ENCODE measurements at regions not wholly inside any gene's neighbourhood (a gene's known extent, or its start where the extent isn't known, plus 50 kb on each side); places are given as distances from the start of the nearest gene placed in this dataset.

DNA sequence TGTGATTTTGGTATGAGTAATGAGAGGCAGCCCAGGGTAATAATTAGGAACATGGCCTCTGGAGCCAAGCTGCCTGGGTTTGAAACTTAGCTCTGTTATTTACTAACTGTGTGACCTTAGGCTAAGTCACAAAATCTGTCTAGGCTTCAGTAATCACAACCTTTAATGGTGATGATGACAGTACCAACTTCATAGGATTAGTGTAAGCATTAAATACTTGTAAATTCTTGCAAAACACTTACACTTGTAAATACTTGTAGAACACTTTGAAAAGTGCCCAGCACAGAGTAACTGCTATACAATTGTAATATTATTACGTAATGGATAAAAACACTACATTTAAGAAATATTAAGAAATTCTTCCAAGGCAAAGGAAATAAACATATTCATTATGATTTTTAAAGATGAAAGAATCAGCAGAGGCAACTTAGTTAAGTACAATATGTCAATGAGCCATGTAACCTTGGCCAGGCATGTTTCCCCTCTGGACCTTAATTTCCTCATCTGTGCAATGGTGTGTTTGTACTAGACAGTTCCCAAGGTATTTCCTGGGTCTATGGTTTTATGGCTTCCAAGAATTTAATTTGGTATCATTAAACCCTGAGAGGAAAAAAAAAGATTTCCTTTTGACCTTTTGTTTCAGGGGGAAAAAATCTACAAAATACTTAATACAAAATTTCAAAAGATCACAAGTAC lies 628.5 kb upstream of the KLHL1 start:
- TF ChIP-seq MXI1 (conservative IDR thresholded peaks at IDR 0.05; ENCODE audit: poor library complexity, severe bottlenecking) (no peak), EP300 (conservative IDR thresholded peaks at IDR 0.05; ENCODE audit: poor library complexity, severe bottlenecking) (no peak)
- H3K79me2 ChIP-seq (replicated peaks; ENCODE audit: insufficient read depth, low read length), result no peaks in the 10 kb centered on the region

DNA sequence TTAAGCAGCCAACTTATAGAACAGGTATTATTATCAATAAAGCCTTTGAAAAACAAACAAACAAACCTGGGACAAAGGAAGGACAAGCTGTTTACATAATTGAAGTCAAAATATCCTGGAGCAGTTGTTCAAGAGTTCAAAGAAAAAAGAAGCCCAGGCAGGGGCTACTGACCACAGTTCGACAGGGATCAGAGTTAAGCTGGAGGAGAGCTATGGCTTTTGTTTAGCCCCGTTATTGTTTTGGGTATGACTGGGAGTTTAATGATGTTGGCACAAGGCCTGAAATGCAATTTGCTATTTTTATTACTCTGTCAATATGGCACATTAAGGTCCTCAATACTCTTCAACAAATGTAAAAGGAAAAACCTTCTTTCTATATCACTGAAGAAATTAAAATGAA lies 624.4 kb upstream of the KLHL1 start:
- Histone ChIP-seq H3K9ac (ENCODE audit: low read length) (no peak overlapping the region), H3F3A (ENCODE audit: insufficient read depth, low read length, poor library complexity, severe bottlenecking) (no peaks in the 10 kb centered on the region), H3K36me3 (ENCODE audit: insufficient read depth, low read length) (no peaks in the 10 kb centered on the region), H3K4me2 (ENCODE audit: low read length) (no peak overlapping the region), H3K27ac (ENCODE audit: low read length) (no peak overlapping the region), H2AFZ (ENCODE audit: low read depth, low read length) (no peak overlapping the region), H3K9me3 (ENCODE audit: low read length) (no peaks in the 10 kb centered on the region), H3K4me3 (ENCODE audit: low read length) (no peak overlapping the region), H4K20me1 (ENCODE audit: insufficient read depth) (no peaks in the 10 kb centered on the region), H3K9me2 (ENCODE audit: insufficient read depth, low read length) (no peaks in the 10 kb centered on the region), H3K27me3 (ENCODE audit: insufficient read depth, low read depth, low read length) (no peaks in the 10 kb centered on the region), H3K79me2 (replicated peaks; ENCODE audit: insufficient read depth, low read length) (no peaks in the 10 kb centered on the region)
- TF ChIP-seq EP300 (conservative IDR thresholded peaks at IDR 0.05; ENCODE audit: poor library complexity, severe bottlenecking), result no peak
- no peak for TF ChIP-seq TAF1 (IDR thresholded peaks at IDR 0.05; ENCODE audit: low read depth)
- no peak for TF ChIP-seq MXI1 (conservative IDR thresholded peaks at IDR 0.05; ENCODE audit: poor library complexity, severe bottlenecking)
- no peak for TF ChIP-seq RAD21 (conservative IDR thresholded peaks at IDR 0.05)
- TF ChIP-seq SMC3 (conservative IDR thresholded peaks at IDR 0.05; ENCODE audit: poor library complexity), result no peak
- no peak for TF ChIP-seq REST (IDR thresholded peaks at IDR 0.05; ENCODE audit: borderline replicate concordance)
- TF ChIP-seq POLR2AphosphoS5 (IDR thresholded peaks at IDR 0.05), result no peak

More for the DNA sequence above, 628.5 kb upstream of the KLHL1 start:
- Histone ChIP-seq H3F3A (ENCODE audit: insufficient read depth, low read length, poor library complexity, severe bottlenecking) (no peaks in the 10 kb centered on the region), H2AFZ (ENCODE audit: low read depth, low read length) (no peak overlapping the region), H3K4me3 (ENCODE audit: low read length) (no peak overlapping the region), H3K27ac (ENCODE audit: low read length) (no peak overlapping the region), H3K27me3 (ENCODE audit: insufficient read depth, low read depth, low read length) (no peaks in the 10 kb centered on the region), H3K36me3 (ENCODE audit: insufficient read depth, low read length) (no peaks in the 10 kb centered on the region), H4K20me1 (ENCODE audit: insufficient read depth) (no peaks in the 10 kb centered on the region), H3K9me2 (ENCODE audit: insufficient read depth, low read length) (no peaks in the 10 kb centered on the region), H3K4me2 (ENCODE audit: low read length) (no peak overlapping the region), H3K9me3 (ENCODE audit: low read length) (no peaks in the 10 kb centered on the region), H3K9ac (ENCODE audit: low read length) (no peak overlapping the region)

- TF ChIP-seq POLR2AphosphoS5 (IDR thresholded peaks at IDR 0.05) (no peak), MXI1 (conservative IDR thresholded peaks at IDR 0.05; ENCODE audit: poor library complexity, severe bottlenecking) (no peak), TAF1 (IDR thresholded peaks at IDR 0.05; ENCODE audit: low read depth) (no peak), REST (IDR thresholded peaks at IDR 0.05; ENCODE audit: borderline replicate concordance) (no peak), EZH2 (IDR thresholded peaks at IDR 0.05; ENCODE audit: borderline replicate concordance, insufficient read depth, low read length, poor library complexity, severe bottlenecking) (no peak), RAD21 (conservative IDR thresholded peaks at IDR 0.05) (no peak), SMC3 (conservative IDR thresholded peaks at IDR 0.05; ENCODE audit: poor library complexity) (no peak), EP300 (conservative IDR thresholded peaks at IDR 0.05; ENCODE audit: poor library complexity, severe bottlenecking) (no peak)
- TF ChIP-seq, protein P1, sequence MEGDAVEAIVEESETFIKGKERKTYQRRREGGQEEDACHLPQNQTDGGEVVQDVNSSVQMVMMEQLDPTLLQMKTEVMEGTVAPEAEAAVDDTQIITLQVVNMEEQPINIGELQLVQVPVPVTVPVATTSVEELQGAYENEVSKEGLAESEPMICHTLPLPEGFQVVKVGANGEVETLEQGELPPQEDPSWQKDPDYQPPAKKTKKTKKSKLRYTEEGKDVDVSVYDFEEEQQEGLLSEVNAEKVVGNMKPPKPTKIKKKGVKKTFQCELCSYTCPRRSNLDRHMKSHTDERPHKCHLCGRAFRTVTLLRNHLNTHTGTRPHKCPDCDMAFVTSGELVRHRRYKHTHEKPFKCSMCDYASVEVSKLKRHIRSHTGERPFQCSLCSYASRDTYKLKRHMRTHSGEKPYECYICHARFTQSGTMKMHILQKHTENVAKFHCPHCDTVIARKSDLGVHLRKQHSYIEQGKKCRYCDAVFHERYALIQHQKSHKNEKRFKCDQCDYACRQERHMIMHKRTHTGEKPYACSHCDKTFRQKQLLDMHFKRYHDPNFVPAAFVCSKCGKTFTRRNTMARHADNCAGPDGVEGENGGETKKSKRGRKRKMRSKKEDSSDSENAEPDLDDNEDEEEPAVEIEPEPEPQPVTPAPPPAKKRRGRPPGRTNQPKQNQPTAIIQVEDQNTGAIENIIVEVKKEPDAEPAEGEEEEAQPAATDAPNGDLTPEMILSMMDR (IDR thresholded peaks at IDR 0.05; ENCODE audit: poor library complexity, severe bottlenecking), result no peak
- Histone ChIP-seq H2AFZ (ENCODE audit: low read depth, low read length) (no peak overlapping the region), H3K4me2 (ENCODE audit: low read length) (no peak overlapping the region), H3K27ac (ENCODE audit: low read length) (no peak overlapping the region), H4K20me1 (ENCODE audit: insufficient read depth) (no peaks in the 10 kb centered on the region), H3K9me3 (ENCODE audit: low read length) (no peaks in the 10 kb centered on the region), H3K79me2 (replicated peaks; ENCODE audit: insufficient read depth, low read length) (no peaks in the 10 kb centered on the region), H3K36me3 (ENCODE audit: insufficient read depth, low read length) (no peaks in the 10 kb centered on the region), H3K9me2 (ENCODE audit: insufficient read depth, low read length) (no peaks in the 10 kb centered on the region), H3F3A (ENCODE audit: insufficient read depth, low read length, poor library complexity, severe bottlenecking) (no peaks in the 10 kb centered on the region), H3K9ac (ENCODE audit: low read length) (no peak overlapping the region), H3K4me3 (ENCODE audit: low read length) (no peak overlapping the region), H3K27me3 (ENCODE audit: insufficient read depth, low read depth, low read length) (no peaks in the 10 kb centered on the region)
Measured at GRCh38 chr13:70729369-70729768, 621.1 kb upstream of the KLHL1 start.

All from neural cell (in vitro differentiated cells).